ENCODE measurements at regions not wholly inside any gene's neighbourhood (a gene's known extent, or its start where the extent isn't known, plus 50 kb on each side); places are given as distances from the start of the nearest gene placed in this dataset.

GRCh38 chr12:44930972-44931600 is 55.0 kb upstream of the NELL2 start:
- no peaks in the 10 kb centered on the region for H3K79me2 ChIP-seq (ENCODE audit: insufficient read depth, low read length)
- ATAC-seq: no peak
- CTCF ChIA-PET (ENCODE audit: low intra/inter-chr PET ratio, low total read pairs): interaction anchor here (0.8 to 2.1 kb wide), 6 partner anchors 18 to 1016 kb away, joined by 3 to 15 read pairs (median 5); no protein-coding TSS in a partner anchor
- intact Hi-C loops (cut with micrococcal nuclease; ENCODE audit: unreplicated experiment): loop anchor here (1.0 kb wide), 3 partner anchors 156 to 974 kb away; no protein-coding TSS in a partner anchor
- in situ Hi-C loops (cut with HindIII; ENCODE audit: extremely low pct_ligation_motif_present, low pct_unique_long_range_greater_than_20kb): loop anchor here (25.0 kb wide), 1 partner anchor 919 kb away; no protein-coding TSS in a partner anchor
- 13% methylated on average over 4 of the region's 4 CpGs for WGBS (ENCODE audit: low lambda C conversion rate)
- POLR2A ChIA-PET: no interaction called here
- no peak overlapping the region for H2AFZ ChIP-seq (ENCODE audit: low read length)
- no peaks in the 10 kb centered on the region for H3K9me3 ChIP-seq (ENCODE audit: low read length)
- no peak overlapping the region for H3K4me2 ChIP-seq (ENCODE audit: low read depth, low read length)
- no peak overlapping the region for H3K9ac ChIP-seq (ENCODE audit: insufficient read depth, low read depth, low read length)
- no peak overlapping the region for H3K27ac ChIP-seq (ENCODE audit: extremely low read length, insufficient read depth, low read length)
- no peak for FAIRE-seq
- H3K4me1 ChIP-seq (ENCODE audit: insufficient read depth, low read length): no peaks in the 10 kb centered on the region
- H3K36me3 ChIP-seq (replicated peaks in 1 of 2; ENCODE audit: control insufficient read depth in 1 of 2, insufficient read depth in 2 of 2, low read length in 2 of 2): no peaks in the 10 kb centered on the region
- no TSS peak for BruUV-seq (replicated peaks)
- DNase-seq (ENCODE audit: low spot score): peak; percentile 49
- no peaks in the 10 kb centered on the region for H4K20me1 ChIP-seq (ENCODE audit: insufficient read depth, low read length)
- H3K4me3 ChIP-seq (replicated peaks in 1 of 3; ENCODE audit: insufficient read depth in 1 of 3, low read depth in 2 of 3, low read length in 3 of 3): no peak overlapping the region
- peaks cover 0 to 3% of the 10 kb centered on the region in 2 experiments; a peak in 1 of 5 replicates for H3K27me3 ChIP-seq (ENCODE audit: control insufficient read depth in 1 of 2, insufficient read depth in 2 of 2, low read length in 2 of 2)
- TF ChIP-seq MAZ (IDR thresholded peaks at IDR 0.05; ENCODE audit: borderline replicate concordance, low read depth, low read length) (no peak), MAZ (CRISPR knock-in tag; IDR thresholded peaks at IDR 0.05; ENCODE audit: low read depth) (no peak), ZBTB40 (IDR thresholded peaks at IDR 0.05) (no peak), ZBTB40 (CRISPR knock-in tag; IDR thresholded peaks at IDR 0.05) (no peak), STAG1 (CRISPR knock-in tag; IDR thresholded peaks at IDR 0.05) (peak; percentile 67), CEBPG (CRISPR knock-in tag; IDR thresholded peaks at IDR 0.05) (no peak), YY1 (IDR thresholded peaks at IDR 0.05; ENCODE audit: insufficient read depth, insufficient replicate concordance, low read depth, low read length) (no peak), SMC3 (IDR thresholded peaks at IDR 0.05; ENCODE audit: low read length) (peak; percentile 25; the same call in 1 of the 2 replicates), MIXL1 (CRISPR knock-in tag; IDR thresholded peaks at IDR 0.05) (0 out of 2 replicates have a peak, but pooled peaks have one; percentile 64), SKI (IDR thresholded peaks at IDR 0.05; ENCODE audit: partially characterized antibody) (no peak)
- TF ChIP-seq, protein P1, sequence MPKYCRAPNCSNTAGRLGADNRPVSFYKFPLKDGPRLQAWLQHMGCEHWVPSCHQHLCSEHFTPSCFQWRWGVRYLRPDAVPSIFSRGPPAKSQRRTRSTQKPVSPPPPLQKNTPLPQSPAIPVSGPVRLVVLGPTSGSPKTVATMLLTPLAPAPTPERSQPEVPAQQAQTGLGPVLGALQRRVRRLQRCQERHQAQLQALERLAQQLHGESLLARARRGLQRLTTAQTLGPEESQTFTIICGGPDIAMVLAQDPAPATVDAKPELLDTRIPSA (CRISPR knock-in tag; IDR thresholded peaks at IDR 0.05; ENCODE audit: borderline replicate concordance): no peak
- TF ChIP-seq, protein P2, sequence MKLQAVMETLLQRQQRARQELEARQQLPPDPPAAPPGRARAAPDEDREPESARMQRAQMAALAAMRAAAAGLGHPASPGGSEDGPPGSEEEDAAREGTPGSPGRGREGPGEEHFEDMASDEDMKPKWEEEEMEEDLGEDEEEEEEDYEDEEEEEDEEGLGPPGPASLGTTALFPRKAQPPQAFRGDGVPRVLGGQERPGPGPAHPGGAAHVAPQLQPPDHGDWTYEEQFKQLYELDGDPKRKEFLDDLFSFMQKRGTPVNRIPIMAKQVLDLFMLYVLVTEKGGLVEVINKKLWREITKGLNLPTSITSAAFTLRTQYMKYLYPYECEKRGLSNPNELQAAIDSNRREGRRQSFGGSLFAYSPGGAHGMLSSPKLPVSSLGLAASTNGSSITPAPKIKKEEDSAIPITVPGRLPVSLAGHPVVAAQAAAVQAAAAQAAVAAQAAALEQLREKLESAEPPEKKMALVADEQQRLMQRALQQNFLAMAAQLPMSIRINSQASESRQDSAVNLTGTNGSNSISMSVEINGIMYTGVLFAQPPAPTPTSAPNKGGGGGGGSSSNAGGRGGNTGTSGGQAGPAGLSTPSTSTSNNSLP (IDR thresholded peaks at IDR 0.05; ENCODE audit: low read depth, low read length): 0 out of 2 replicates have a peak, but pooled peaks have one; percentile 24
